ENCODE measurements at regions not wholly inside any gene's neighbourhood (a gene's known extent, or its start where the extent isn't known, plus 50 kb on each side); places are given as distances from the start of the nearest gene placed in this dataset.
"Not testable (repeated sequence)": the region's sequence is repeated elsewhere in the genome, so short reads cannot be mapped to it uniquely, and the experiment has no call there.

DNA sequence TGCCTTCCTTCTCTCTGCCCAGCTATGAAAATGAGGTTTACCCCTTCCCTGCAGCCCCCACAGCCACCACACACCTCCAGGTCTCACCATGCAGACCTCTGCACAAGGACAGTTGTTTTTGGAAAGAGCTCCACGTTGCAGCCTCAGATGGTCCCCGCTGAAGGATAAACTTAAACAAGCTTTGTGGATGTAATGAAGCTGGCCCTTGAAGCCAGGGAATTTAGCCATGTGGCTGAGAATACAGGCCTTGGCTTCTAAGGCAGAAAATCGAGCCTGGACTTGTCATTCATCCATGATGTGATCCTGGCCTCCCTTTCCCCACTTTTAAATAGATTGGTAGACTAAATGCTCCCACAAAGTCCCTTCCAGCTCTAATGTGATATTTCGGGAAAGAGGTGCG, 79.4 kb downstream of the TBX3 start:
- H3K4ac ChIP-seq (ENCODE audit: low read depth, low read length) = no peak overlapping the region
- no CpG with 5 or more reads among the region's 5 CpGs for WGBS (ENCODE audit: extremely low coverage, insufficient read length, low lambda C conversion rate)

DNA sequence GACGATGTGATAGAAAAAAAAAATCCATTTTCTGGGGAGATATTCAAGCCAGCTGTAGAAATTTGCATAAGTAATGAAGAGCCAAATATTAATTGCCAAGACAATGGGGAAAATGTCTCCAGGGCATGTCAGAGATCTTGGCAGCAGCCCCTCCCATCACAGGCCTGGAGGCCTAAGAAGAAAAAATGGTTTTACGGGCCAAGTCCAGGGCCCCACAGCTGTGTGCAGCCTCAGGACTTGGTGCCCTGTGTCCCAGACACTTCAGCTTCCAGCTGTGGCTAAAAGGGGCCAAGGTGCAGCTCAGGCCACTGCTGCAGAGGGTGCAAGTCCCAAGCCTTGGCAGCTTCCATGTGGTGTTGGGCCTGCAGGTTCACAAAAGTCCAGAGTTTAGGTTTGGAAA, 83.4 kb downstream of the TBX3 start:
- H2BK20ac ChIP-seq (ENCODE audit: low read depth, low read length, poor library complexity, severe bottlenecking); H2BK120ac ChIP-seq (ENCODE audit: low read depth, low read length, poor library complexity, severe bottlenecking); H3K18ac ChIP-seq (ENCODE audit: insufficient read length, low read depth, low read length); H3T11ph ChIP-seq (ENCODE audit: low read length); H4K5ac ChIP-seq (ENCODE audit: insufficient read length, low read depth, low read length); H3K27me3 ChIP-seq (ENCODE audit: insufficient read depth, low read length); H3K4me1 ChIP-seq (ENCODE audit: insufficient read depth, low read length); H3K56ac ChIP-seq (ENCODE audit: insufficient read length, low read depth, low read length); H3K4me1 Mint-ChIP-seq; H3K4ac ChIP-seq (ENCODE audit: low read depth, low read length); H3K23ac ChIP-seq (ENCODE audit: insufficient read length, low read depth, low read length); H3K79me1 ChIP-seq (ENCODE audit: insufficient read depth, low read depth, low read length, poor library complexity, severe bottlenecking); DNase-seq; H3K4me2 ChIP-seq (ENCODE audit: insufficient read depth, insufficient read length, low read length); H2BK5ac ChIP-seq (ENCODE audit: insufficient read length, low read length); H4K91ac ChIP-seq (ENCODE audit: insufficient read length, low read depth, low read length); H3K27ac Mint-ChIP-seq; H3K27ac ChIP-seq (ENCODE audit: insufficient read length, low read depth, low read length); H3K27me3 Mint-ChIP-seq (ENCODE audit: low read depth); H2BK15ac ChIP-seq (ENCODE audit: low read depth, low read length); H2BK12ac ChIP-seq (ENCODE audit: insufficient read length, low read depth, low read length); H3K79me2 ChIP-seq (ENCODE audit: insufficient read depth, low read length); H3K14ac ChIP-seq (ENCODE audit: insufficient read depth, low read length); H2AK5ac ChIP-seq (ENCODE audit: insufficient read length, low read length); H2AFZ ChIP-seq (ENCODE audit: low read length); H4K8ac ChIP-seq (replicated peaks; ENCODE audit: insufficient read length, low read depth, low read length); H3K23me2 ChIP-seq (ENCODE audit: insufficient read length, low read depth, low read length, poor library complexity, severe bottlenecking); H4K20me1 ChIP-seq (ENCODE audit: control insufficient read depth, insufficient read depth, insufficient read length); H3K9me3 ChIP-seq (ENCODE audit: control insufficient read depth, low read depth, low read length); H3K9ac ChIP-seq (ENCODE audit: extremely low read depth, insufficient read length, low read length); H3K4me3 Mint-ChIP-seq: not testable (repeated sequence)
- Mint-ChIP-seq H3K36me3 (ENCODE audit: insufficient read depth in 1 of 3, low read depth in 3 of 3) (peaks cover 11 to 23% (median 20%) of the 10 kb centered on the region in 3 experiments), H3K9me3 (peaks cover 26 to 31% of the 10 kb centered on the region in 2 experiments)
- no CpG with 5 or more reads among the region's 2 CpGs for WGBS (ENCODE audit: extremely low coverage, insufficient read length, low lambda C conversion rate)

More for the DNA sequence above, 79.4 kb downstream of the TBX3 start:
- Histone ChIP-seq H3K79me1 (ENCODE audit: insufficient read depth, low read depth, low read length, poor library complexity, severe bottlenecking) (no peaks in the 10 kb centered on the region), H3K4me1 (ENCODE audit: insufficient read depth, low read length) (no peaks in the 10 kb centered on the region), H2BK15ac (ENCODE audit: low read depth, low read length) (no peak overlapping the region), H2BK20ac (ENCODE audit: low read depth, low read length, poor library complexity, severe bottlenecking) (no peak overlapping the region), H2BK5ac (ENCODE audit: insufficient read length, low read length) (no peak overlapping the region), H3K23me2 (ENCODE audit: insufficient read length, low read depth, low read length, poor library complexity, severe bottlenecking) (no peaks in the 10 kb centered on the region), H3K79me2 (ENCODE audit: insufficient read depth, low read length) (no peaks in the 10 kb centered on the region), H2AFZ (ENCODE audit: low read length) (no peak overlapping the region), H3K23ac (ENCODE audit: insufficient read length, low read depth, low read length) (no peak overlapping the region), H3K56ac (ENCODE audit: insufficient read length, low read depth, low read length) (no peak overlapping the region), H3T11ph (ENCODE audit: low read length) (no peak overlapping the region), H4K20me1 (ENCODE audit: control insufficient read depth, insufficient read depth, insufficient read length) (no peaks in the 10 kb centered on the region), H4K8ac (replicated peaks; ENCODE audit: insufficient read length, low read depth, low read length) (no peak overlapping the region), H4K91ac (ENCODE audit: insufficient read length, low read depth, low read length) (no peak overlapping the region), H3K18ac (ENCODE audit: insufficient read length, low read depth, low read length) (no peak overlapping the region), H3K14ac (ENCODE audit: insufficient read depth, low read length) (no peak overlapping the region), H3K9ac (ENCODE audit: extremely low read depth, insufficient read length, low read length) (no peak overlapping the region), H2BK12ac (ENCODE audit: insufficient read length, low read depth, low read length) (no peak overlapping the region), H4K5ac (ENCODE audit: insufficient read length, low read depth, low read length) (no peak overlapping the region), H2BK120ac (ENCODE audit: low read depth, low read length, poor library complexity, severe bottlenecking) (no peak overlapping the region), H3K27me3 (ENCODE audit: insufficient read depth, low read length) (no peaks in the 10 kb centered on the region), H3K27ac (ENCODE audit: insufficient read length, low read depth, low read length) (no peak overlapping the region), H3K9me3 (ENCODE audit: control insufficient read depth, low read depth, low read length) (peaks cover 5% of the 10 kb centered on the region), H3K4me2 (ENCODE audit: insufficient read depth, insufficient read length, low read length) (no peak overlapping the region), H2AK5ac (ENCODE audit: insufficient read length, low read length) (no peak overlapping the region)
- Mint-ChIP-seq H3K27me3 (ENCODE audit: low read depth) (peaks cover 5% of the 10 kb centered on the region), H3K4me1 (no peaks in the 10 kb centered on the region; a peak in 1 of 4 replicates), H3K4me3 (no peak overlapping the region), H3K27ac (no peak overlapping the region), H3K36me3 (ENCODE audit: insufficient read depth in 1 of 3, low read depth in 3 of 3) (peaks cover 11 to 19% (median 16%) of the 10 kb centered on the region in 3 experiments), H3K9me3 (peaks cover 21 to 23% of the 10 kb centered on the region in 2 experiments)
- no peak for DNase-seq
- TF ChIP-seq, protein P1, sequence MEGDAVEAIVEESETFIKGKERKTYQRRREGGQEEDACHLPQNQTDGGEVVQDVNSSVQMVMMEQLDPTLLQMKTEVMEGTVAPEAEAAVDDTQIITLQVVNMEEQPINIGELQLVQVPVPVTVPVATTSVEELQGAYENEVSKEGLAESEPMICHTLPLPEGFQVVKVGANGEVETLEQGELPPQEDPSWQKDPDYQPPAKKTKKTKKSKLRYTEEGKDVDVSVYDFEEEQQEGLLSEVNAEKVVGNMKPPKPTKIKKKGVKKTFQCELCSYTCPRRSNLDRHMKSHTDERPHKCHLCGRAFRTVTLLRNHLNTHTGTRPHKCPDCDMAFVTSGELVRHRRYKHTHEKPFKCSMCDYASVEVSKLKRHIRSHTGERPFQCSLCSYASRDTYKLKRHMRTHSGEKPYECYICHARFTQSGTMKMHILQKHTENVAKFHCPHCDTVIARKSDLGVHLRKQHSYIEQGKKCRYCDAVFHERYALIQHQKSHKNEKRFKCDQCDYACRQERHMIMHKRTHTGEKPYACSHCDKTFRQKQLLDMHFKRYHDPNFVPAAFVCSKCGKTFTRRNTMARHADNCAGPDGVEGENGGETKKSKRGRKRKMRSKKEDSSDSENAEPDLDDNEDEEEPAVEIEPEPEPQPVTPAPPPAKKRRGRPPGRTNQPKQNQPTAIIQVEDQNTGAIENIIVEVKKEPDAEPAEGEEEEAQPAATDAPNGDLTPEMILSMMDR (conservative IDR thresholded peaks at IDR 0.05) = no peak

All from H9 (cell line).